Peyer's patch (tissue), 4 donors: ENCODE measurements at regions not wholly inside any gene's neighbourhood (a gene's known extent, or its start where the extent isn't known, plus 50 kb on each side); places are given as distances from the start of the nearest gene placed in this dataset.

Experiments
- CTCF ChIP-seq, 6 experiments: fragments of 450-650 bp in 4 of 6; fragments of 200-600 bp in 2 of 6; sonication (generic) in 1 of 6; IDR thresholded peaks; one replicate each; pipeline ENCODE4 v1.5.1; 2017 to 2019; ENCODE audit warnings: antibody characterized with exemption in 6 of 6, mild to moderate bottlenecking in 3 of 6, moderate library complexity in 1 of 6
- POLR2A ChIP-seq, 2 donors: fragments of 450-650 bp; IDR thresholded peaks; one replicate each; pipeline ENCODE4 v1.5.1; 2017; ENCODE audit warnings: antibody characterized with exemption in 2 of 2, mild to moderate bottlenecking in 2 of 2, moderate library complexity in 2 of 2

- TF ChIP-seq POLR2A (IDR thresholded peaks at IDR 0.05) (no peak), CTCF (IDR thresholded peaks at IDR 0.05) (no peak)
Observed at GRCh38 chr9:26735160-26735559, 157.4 kb downstream of the CAAP1 start.
